Activated CD4-positive, alpha-beta T cell treated with anti-CD3 and anti-CD28 coated beads, Interleukin-2, Interleukin-4, amounts not matched to agents 100 ng/mL and 50 ng/mL, durations not matched to agents 16 hours and 8 hours (primary cell): ENCODE measurements at regions not wholly inside any gene's neighbourhood (a gene's known extent, or its start where the extent isn't known, plus 50 kb on each side); places are given as distances from the start of the nearest gene placed in this dataset.
"Not testable (repeated sequence)": the region's sequence is repeated elsewhere in the genome, so short reads cannot be mapped to it uniquely, and the experiment has no call there.

Experiments used
- DNase-seq: peaks from one replicate; pipeline ENCODE4 v3.0.0-alpha.2; 2020; ENCODE audit warnings: low spot score

GRCh38 chr15:81939604-81940440, 106.0 kb downstream of the MEX3B start:
- peak; percentile 40 for DNase-seq

- no peak for DNase-seq
Observed at GRCh38 chr15:81937189-81937588, 108.6 kb downstream of the MEX3B start.

- no peak for DNase-seq
Observed at GRCh38 chr15:81930582-81931369, 115.0 kb downstream of the MEX3B start.

DNA sequence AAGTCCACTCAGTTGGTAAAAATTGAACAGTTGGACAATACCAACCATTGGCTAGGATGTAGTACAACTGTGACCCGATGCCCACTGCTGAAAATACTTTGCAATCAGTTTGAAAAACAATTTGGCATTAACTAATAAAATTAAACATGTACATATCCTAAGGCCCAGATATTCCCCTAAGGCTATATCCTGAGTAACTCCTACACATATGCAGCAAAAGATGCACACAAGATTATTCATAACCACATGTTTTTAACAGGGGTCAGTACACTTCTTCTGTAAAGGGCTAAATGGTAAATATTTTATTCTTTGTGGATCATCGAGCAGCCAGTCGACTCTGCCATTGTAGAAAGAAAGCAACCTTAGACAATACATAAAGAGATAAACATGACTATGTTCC, 116.3 kb downstream of the MEX3B start:
- no peak for DNase-seq

GRCh38 chr15:81926981-81927380, 118.8 kb downstream of the MEX3B start:
- no peak for DNase-seq

DNA sequence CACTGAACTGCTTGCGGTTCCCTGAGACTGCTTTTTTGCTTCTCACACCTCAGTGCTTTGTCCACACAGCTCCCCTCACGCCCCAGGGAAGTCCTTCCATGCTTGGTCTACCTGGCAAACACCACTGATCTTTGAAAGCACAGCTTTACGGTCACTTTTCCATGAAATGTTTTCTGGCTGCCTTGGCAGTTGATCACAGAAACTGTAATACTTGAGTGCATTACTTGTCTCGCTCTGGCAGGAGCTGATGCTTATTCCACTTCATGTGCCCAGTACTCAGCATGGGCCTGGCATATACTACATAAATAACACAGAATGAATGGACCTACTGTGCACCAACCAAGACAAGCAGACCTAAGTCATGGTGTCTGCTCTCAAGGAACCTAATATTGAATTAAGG, 121.1 kb downstream of the MEX3B start:
- DNase-seq, result no peak

DNA sequence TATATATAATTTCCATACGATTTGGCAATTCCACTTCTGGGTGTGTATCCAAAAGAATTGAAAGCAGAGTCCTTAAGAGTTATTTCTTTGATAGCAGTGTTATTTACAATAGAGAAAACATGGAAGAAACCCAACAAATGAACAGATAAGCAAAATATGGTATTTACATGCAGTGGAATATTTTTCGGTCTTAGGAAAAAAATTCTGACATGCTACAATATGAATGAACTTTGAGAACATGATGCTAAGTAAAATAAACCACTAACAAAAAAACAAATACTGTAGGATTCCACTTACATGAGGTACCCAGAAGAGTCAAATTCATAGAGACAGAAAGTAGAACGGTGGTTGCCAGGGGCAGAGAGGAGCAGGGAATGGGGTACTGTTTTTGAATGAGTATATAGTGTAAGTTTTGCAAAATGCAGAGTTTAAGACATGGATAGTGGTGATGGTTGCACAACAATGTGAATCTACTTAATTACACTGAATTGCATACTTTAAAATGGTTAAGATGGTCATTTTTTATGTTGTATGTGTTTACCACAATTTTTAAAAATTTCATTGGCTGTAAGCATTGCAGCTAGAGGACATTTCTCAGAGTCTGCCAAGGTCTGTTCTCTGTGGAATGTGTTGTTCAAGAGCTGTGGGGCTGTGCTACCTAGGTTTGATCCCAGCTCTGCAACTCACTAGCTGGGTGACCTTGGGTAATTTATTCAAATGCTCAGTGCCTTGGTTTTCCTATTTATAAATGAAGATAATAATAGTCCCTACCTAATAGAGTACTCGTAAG, 122.1 kb downstream of the MEX3B start:
- no peak for DNase-seq

DNA sequence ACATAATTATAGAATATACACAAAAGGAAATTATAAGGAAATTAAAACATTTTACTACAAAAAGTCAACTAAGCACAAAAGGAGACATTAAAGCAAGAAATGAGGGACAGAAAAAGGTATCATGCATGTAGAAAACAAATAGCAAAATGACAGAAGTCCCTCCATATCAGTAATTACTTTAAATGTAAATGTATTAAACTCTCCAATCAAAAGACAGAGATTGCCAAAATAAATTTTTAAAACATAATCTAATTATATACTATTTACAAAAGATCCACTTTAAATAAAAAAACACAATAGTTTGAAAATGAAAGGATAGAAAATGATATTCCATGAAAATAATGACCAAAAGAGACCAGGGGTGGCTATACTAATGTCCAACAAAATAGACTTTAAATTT, 123.7 kb downstream of the MEX3B start:
- no peak for DNase-seq

DNA sequence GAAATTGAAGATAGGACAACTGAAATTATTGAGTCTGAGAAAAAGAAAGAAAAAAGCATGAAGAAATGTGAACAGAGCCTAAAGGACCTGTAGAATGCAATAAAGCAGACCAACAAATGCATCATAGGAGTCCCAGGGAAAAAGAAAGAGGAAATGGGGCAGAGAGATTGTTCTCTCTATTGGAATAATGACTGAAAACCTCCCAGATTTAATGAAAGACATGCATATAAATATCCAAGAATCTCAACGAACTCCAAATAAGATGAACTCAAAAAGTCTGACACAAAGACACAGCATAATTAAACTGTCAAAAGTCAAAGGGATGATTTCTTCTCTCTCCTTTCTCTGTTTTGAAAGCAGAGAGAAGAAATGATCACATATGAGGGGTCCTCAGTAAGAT, 124.7 kb downstream of the MEX3B start:
- no peak for DNase-seq

DNA sequence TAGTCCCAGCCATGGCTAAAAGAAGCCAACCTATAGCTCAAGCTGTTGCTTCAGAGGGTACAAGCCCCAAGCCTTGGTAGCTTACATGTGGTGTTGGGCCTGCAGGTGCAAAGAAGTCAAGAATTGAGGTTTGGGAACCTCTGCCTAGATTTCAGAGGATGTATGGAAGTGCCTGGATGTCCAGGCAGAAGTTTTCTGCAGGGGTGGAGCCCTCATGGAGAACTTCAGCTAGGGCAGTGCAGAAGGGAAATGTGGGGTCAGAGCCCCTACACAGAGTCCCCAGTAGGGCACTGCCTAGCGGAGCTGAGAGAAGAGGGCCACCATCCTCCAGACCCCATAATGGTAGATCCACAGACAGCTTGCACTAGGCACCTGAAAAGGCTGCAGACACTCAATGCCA, 127.1 kb downstream of the MEX3B start:
- not testable (repeated sequence) for DNase-seq

- DNase-seq, result no peak
Observed at GRCh38 chr15:81916451-81916850, 129.4 kb downstream of the MEX3B start.

DNA sequence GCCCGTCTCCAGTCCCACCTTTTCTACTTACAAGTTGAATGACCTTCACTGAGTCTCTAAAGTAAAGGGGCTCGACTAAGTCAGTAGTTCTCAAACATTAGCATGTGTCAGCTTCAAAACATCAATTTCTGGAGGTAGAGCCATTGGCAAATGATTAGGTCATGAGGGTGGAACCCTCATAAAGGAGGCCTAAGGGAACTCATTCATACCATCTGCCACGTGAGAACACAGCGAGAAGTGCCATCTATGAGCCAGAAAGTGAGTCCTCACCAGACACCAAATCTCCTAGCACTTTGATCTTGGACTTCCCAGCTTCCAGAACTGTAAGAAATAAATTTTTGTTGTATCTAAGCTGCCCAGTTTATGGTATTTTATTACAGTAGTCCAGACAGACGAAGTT, 129.8 kb downstream of the MEX3B start:
- no peak for DNase-seq

- DNase-seq, result no peak
Observed at GRCh38 chr15:81914734-81915256, 131.0 kb downstream of the MEX3B start.

- DNase-seq, result no peak
Observed at GRCh38 chr15:81914333-81914732, 131.5 kb downstream of the MEX3B start.

GRCh38 chr15:81911022-81911971, 134.5 kb downstream of the MEX3B start:
- DNase-seq, result no peak

DNA sequence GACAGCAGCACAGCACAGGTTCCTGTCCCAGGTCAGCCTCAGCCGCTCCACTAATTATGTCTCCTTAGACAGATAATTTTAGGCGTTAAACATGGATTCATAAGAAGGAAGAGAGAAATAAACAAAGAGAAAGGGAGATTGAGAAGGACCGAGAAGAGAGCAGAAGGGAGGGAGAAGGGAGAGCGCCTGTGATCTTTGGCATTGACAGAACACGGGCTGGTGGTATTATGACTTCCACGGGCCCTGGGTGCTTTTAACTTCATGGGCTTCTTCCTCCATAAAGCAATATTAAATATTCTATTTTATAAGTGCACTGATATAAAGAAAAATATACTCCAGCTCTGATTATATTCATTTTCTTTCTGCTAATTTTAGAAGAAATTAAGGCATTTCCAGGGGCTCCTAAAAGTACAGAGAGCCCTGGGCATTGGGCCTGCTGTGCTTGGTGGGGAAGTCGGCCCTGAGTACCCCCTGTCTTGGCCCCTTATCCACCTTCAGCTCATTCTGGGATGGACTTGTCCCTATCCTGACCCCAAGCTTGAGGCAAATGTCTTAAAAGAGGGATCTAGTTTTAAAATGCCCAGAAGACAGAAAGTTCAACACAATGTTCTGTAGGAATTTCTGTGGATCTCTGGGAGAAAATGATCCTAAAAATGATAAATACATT, 135.3 kb downstream of the MEX3B start:
- DNase-seq, result no peak

GRCh38 chr15:81909011-81909358, 136.8 kb downstream of the MEX3B start:
- no peak for DNase-seq

DNA sequence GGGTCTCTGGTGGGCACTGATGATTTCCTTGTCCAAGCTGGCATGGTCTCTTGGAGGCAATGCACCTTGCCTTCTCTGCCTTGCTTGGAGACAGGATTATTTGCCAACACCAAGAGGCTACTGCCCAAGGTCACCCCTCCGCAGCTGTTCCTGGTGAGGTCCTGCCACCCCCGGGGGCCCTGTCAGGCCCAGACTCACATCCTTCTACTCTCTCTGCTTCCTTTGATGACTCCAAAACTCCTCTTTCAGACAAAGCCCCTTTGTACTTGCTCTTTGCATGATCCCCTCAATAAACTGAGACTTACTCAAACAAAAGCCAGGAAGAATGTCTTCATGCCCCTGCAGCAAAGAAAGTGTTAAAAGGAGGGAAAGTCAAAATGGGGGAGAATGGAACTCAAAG, 137.7 kb downstream of the MEX3B start:
- no peak for DNase-seq

DNA sequence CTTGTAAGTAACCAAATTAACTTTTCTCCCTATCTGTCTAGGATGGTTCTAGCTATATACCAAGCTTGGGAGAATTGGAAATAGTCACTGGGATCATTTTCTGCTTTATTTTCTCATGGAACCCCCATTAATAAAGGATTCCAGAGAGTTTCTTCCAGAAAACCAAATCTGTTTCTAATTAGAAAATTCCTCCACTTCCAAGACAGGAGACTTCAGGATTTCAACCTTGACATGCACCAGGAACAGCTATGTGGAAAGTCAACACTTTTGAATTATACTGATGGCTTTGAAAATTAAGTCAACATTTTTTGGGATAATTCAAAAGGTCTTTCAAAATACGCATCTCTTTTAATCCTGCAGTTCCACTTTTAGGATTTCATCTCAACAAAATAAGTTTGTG, 138.3 kb downstream of the MEX3B start:
- DNase-seq, result no peak

- no peak for DNase-seq
Observed at GRCh38 chr15:81905889-81906288, 139.9 kb downstream of the MEX3B start.

GRCh38 chr15:81901319-81901718, 144.5 kb downstream of the MEX3B start:
- DNase-seq, result no peak
